ENCODE measurements at regions not wholly inside any gene's neighbourhood (a gene's known extent, or its start where the extent isn't known, plus 50 kb on each side); places are given as distances from the start of the nearest gene placed in this dataset.

DNA sequence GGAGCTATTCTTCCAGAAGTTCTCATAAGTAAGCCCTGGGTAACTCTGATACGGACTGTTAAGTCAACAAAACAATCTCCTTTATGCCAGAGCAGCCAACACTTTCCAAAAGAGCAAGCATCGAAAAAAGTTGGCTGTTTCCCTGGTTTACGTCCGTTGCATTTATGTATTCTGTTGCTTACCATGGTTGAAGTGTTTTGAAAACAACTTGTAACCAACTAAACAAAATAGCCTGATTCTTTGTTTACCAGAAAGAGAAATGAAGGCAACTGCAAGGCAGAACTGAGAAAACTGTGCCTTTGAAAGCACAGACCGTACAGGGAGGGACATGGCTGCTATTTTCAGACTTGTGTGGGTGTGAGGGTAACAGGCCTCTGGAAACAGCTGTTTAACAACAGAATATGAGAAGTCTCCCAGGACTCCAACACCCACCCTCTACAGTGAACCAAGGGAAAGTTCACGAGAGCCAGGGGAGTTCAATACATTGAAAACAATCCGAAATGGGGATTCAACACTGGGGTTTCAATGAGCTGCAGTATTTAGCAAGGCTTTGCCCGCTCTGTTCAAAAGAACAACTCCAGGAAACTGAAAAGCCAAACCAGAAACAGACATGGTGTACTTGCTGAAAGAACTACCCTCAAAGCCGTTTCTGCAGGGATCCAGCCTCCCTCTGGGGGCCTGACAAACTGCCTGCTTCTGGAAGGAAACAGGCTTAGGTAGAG lies 95.8 kb upstream of the EGFL6 start:
- no peak for DNase-seq (ENCODE audit: low spot score)
- in situ Hi-C loops (cut with MboI; ENCODE audit: low pct_unique_long_range_greater_than_20kb, low sequenced_read_pairs, unreplicated experiment), result no loop called here
- TF ChIP-seq, protein P1, sequence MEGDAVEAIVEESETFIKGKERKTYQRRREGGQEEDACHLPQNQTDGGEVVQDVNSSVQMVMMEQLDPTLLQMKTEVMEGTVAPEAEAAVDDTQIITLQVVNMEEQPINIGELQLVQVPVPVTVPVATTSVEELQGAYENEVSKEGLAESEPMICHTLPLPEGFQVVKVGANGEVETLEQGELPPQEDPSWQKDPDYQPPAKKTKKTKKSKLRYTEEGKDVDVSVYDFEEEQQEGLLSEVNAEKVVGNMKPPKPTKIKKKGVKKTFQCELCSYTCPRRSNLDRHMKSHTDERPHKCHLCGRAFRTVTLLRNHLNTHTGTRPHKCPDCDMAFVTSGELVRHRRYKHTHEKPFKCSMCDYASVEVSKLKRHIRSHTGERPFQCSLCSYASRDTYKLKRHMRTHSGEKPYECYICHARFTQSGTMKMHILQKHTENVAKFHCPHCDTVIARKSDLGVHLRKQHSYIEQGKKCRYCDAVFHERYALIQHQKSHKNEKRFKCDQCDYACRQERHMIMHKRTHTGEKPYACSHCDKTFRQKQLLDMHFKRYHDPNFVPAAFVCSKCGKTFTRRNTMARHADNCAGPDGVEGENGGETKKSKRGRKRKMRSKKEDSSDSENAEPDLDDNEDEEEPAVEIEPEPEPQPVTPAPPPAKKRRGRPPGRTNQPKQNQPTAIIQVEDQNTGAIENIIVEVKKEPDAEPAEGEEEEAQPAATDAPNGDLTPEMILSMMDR (IDR thresholded peaks at IDR 0.05; ENCODE audit: extremely low read depth, insufficient read depth, missing control alignments), result no peak

DNA sequence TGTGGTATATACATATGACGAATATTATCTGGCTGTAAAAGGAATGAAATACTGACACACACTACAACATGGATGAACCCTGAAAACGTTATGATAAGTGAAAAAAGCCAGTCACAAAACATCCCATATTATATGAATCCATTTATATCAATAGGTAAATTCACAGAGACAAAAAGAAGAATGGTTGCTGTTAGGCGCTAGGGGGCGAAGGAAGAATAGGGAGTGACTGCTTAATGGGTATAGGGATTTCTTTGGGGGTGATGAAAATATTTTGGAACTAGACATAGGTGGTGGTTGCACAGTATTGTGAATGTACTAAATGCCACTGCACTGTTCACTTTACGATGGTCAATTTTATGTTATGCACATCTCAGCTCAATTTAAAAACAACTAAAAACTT lies 96.4 kb upstream of the EGFL6 start:
- in situ Hi-C loops (cut with MboI; ENCODE audit: low pct_unique_long_range_greater_than_20kb, low sequenced_read_pairs, unreplicated experiment), result no loop called here
- TF ChIP-seq, protein P1 (IDR thresholded peaks at IDR 0.05; ENCODE audit: extremely low read depth, insufficient read depth, missing control alignments), result peak; percentile 34
- DNase-seq (ENCODE audit: low spot score), result no peak

DNA sequence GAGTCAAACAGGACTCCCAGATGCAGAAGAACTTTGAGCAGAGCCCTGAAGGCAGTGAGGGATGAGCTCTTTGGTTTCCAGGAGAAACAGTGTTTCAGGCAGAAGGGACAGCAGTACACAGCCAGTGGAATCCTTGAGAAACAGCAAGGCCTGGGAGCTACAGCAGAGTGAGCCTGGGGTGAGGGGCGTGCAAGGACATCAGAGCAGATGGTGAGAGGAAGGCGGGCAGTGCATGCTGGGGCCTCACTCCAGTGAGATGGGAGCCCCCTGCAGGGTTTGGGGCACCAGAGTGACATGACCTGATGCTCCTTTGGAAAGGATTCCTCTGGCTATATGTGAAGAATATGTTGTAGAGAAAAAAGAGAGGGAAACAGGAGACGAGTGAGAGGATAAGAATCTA lies 98.1 kb upstream of the EGFL6 start:
- in situ Hi-C loops (cut with MboI; ENCODE audit: low pct_unique_long_range_greater_than_20kb, low sequenced_read_pairs, unreplicated experiment), result no loop called here
- no peak for DNase-seq (ENCODE audit: low spot score)
- TF ChIP-seq, protein P1 (IDR thresholded peaks at IDR 0.05; ENCODE audit: extremely low read depth, insufficient read depth, missing control alignments), result no peak

DNA sequence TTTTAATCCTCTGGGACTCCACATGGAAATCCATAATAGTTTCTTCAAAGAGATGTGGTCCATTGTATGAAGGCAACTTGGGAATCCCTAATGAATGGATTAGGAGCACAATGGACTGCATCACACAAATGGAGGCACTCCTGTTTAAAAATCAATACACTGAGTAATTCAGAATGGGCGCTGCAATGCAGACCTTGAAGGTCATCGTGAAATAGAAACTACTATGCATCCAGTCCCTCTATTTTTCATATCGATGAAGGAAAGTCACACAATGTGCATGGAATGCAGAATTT lies 98.8 kb upstream of the EGFL6 start:
- DNase-seq (ENCODE audit: low spot score), result no peak
- in situ Hi-C loops (cut with MboI; ENCODE audit: low pct_unique_long_range_greater_than_20kb, low sequenced_read_pairs, unreplicated experiment), result no loop called here
- TF ChIP-seq, protein P1 (IDR thresholded peaks at IDR 0.05; ENCODE audit: extremely low read depth, insufficient read depth, missing control alignments), result no peak

DNA sequence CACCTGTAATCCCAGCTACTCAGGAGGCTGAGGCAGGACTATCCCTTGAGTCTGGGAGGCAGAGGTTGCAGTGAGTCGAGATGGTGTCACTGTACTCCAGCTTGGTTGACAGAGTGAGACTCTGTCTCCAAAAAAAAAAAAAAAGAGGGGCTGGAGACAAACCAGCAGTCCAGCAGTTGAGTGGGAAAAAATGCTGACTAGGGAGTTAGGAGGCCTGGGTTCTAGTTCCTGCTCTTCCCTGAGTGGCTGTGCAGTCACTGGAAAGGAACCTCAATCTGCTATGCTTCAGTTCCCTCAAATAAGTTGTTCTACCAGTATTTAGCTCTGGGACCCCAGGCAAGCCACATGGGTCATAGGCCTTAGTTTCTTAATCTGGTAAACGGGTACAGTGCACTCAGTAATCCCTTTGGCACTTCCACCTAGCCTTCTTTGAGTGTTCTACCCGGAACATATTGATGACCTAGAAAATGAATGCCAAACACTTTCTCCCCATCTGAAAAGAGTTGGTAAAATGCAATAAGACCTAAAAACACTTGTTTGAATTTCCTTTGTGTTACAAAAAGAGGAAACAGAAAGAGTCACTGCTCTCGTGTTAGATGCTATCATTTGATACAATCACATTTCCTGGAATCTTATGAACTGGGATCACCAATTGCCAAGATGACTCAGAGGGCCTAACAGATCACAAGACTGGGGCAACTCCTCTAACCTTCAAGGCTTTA lies 99.3 kb upstream of the EGFL6 start:
- in situ Hi-C loops (cut with MboI; ENCODE audit: low pct_unique_long_range_greater_than_20kb, low sequenced_read_pairs, unreplicated experiment), result no loop called here
- TF ChIP-seq, protein P1 (IDR thresholded peaks at IDR 0.05; ENCODE audit: extremely low read depth, insufficient read depth, missing control alignments), result no peak
- DNase-seq (ENCODE audit: low spot score), result no peak

DNA sequence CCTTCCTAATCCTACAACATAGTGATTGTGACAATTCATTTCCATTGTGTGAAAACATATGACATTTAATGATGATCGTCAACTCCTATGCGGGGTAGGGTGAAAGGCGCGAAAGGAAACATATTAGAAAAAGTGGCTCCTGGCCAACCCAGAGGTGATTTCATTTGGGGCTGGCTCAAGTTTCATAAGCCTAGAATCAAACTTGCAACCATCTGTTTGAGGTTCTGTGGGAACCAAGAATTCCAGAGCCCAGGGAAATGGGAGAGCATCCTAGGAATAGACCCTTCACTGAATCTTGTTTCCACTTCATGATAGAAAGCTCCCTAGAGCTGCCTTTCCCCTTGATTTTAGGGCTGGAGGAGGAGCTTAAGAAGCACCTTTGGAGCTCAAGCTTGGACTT lies 101.3 kb upstream of the EGFL6 start:
- TF ChIP-seq, protein P1 (IDR thresholded peaks at IDR 0.05; ENCODE audit: extremely low read depth, insufficient read depth, missing control alignments), result no peak
- in situ Hi-C loops (cut with MboI; ENCODE audit: low pct_unique_long_range_greater_than_20kb, low sequenced_read_pairs, unreplicated experiment), result no loop called here
- no peak for DNase-seq (ENCODE audit: low spot score)
